Activated naive CD8-positive, alpha-beta T cell treated with anti-CD3 and anti-CD28 coated beads, Interleukin-2, amount 10 ng/mL, durations not matched to agents 7 days and 5 days (primary cell): ENCODE measurements at regions not wholly inside any gene's neighbourhood (a gene's known extent, or its start where the extent isn't known, plus 50 kb on each side); places are given as distances from the start of the nearest gene placed in this dataset.
"Not testable (repeated sequence)": the region's sequence is repeated elsewhere in the genome, so short reads cannot be mapped to it uniquely, and the experiment has no call there.

Experiments used
- ATAC-seq: fragments of 150-1000 bp; cut with Tn5 transposase; one replicate; pipeline ENCODE4 v1.10.0; 2021; ENCODE audit warnings: low read depth, moderate library complexity
- POLR2A ChIA-PET: fragments of 350-600 bp; sonication (Branson Sonifier 250); formaldehyde crosslinking; loops from one replicate; lab custom pipeline; 2021; ENCODE audit warnings: antibody characterized with exemption; lab: Charles Lee
- DNase-seq: peaks from one replicate; pipeline ENCODE4 v3.0.0; 2021
- H3K27ac Mint-ChIP-seq: one replicate; pipeline ENCODE4 v1.8.0; 2022; ENCODE audit warnings: mild to moderate bottlenecking, mixed read lengths
- H3K27me3 Mint-ChIP-seq: one replicate; pipeline ENCODE4 v1.8.0; 2022; ENCODE audit warnings: mild to moderate bottlenecking, moderate library complexity, mixed read lengths
- H3K36me3 Mint-ChIP-seq: one replicate; pipeline ENCODE4 v1.8.0; 2021; ENCODE audit warnings: mild to moderate bottlenecking, mixed read lengths
- H3K4me1 Mint-ChIP-seq: one replicate; pipeline ENCODE4 v1.8.0; 2021; ENCODE audit warnings: mixed read lengths
- H3K4me3 Mint-ChIP-seq: one replicate; pipeline ENCODE4 v1.8.0; 2022; ENCODE audit warnings: mild to moderate bottlenecking, moderate library complexity, mixed read lengths
- H3K9me3 Mint-ChIP-seq: one replicate; pipeline ENCODE4 v1.8.0; 2021; ENCODE audit warnings: mixed read lengths

DNA sequence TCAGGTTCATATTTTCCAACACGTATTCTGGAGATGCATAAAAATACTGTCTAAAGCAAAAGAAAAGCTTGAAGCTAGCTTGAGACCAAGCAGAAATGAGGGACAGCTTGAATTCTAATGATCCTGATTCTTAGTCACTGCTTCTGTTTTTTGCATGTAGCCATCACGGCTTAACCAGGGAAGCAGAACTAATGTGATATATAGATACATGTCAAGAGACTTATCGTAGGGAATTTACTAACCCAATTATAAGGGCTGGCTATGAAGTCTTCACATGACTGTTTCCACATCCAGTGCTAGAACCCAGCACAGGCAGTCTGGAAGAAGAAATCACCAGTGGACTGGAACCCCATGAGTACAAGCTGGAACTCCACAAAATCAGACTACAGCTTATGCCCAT is 85.2 kb upstream of the SLIT2 start:
- Mint-ChIP-seq H3K4me3 (no peak overlapping the region), H3K27me3 (no peaks in the 10 kb centered on the region), H3K4me1 (no peaks in the 10 kb centered on the region), H3K36me3 (no peaks in the 10 kb centered on the region), H3K9me3 (peaks cover 4% of the 10 kb centered on the region), H3K27ac (no peak overlapping the region)
- no peak for DNase-seq
- no peak for ATAC-seq
- POLR2A ChIA-PET, result no interaction called here

DNA sequence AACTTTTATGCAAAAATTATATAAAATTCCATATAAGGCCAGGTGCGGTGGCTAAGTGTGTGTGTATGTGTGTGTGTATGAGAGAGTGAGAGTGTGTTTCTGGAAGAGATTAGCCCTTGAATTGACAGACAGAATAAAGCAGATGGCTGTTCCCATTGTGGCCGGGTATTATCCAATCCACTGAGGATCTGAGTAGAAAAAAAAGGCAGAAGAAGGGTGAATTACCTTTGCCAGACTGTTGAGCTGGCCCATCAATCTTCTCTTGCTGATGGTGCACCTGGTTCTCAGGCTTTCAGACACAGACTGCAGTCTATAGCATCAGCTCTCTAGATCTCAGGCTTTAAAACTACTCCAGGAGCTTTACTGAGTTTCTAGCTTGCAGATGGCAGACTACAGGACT is 92.2 kb upstream of the SLIT2 start:
- POLR2A ChIA-PET, result no interaction called here
- Mint-ChIP-seq H3K9me3 (peaks cover 1% of the 10 kb centered on the region), H3K36me3 (no peaks in the 10 kb centered on the region), H3K27ac (no peak overlapping the region), H3K4me1 (no peaks in the 10 kb centered on the region), H3K27me3 (no peaks in the 10 kb centered on the region), H3K4me3 (no peak overlapping the region)
- ATAC-seq (no peak), DNase-seq (no peak)

DNA sequence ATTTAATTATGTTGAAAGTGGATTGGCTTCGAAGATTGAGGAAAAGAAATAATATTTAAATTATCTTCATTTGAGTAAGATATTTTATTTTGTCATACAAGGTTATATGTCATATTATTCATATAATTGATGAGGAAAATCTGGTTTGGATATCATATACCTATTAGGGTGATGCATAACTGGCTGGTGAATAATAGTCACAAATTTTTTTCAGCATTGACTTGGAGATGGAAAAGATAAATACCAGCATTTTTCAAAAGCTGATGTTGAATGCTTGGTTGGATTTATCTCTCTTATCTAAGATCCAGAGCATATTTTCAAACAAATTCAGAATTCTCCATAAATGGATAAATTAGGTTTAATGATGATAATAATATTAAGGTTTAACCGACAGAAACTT is 93.5 kb upstream of the SLIT2 start:
- H3K9me3 Mint-ChIP-seq, result peaks cover 1% of the 10 kb centered on the region
- DNase-seq (no peak), ATAC-seq (no peak)
- H3K4me3 Mint-ChIP-seq, result no peak overlapping the region
- H3K27me3 Mint-ChIP-seq, result no peaks in the 10 kb centered on the region
- no peak overlapping the region for H3K27ac Mint-ChIP-seq
- H3K4me1 Mint-ChIP-seq, result no peaks in the 10 kb centered on the region
- no peaks in the 10 kb centered on the region for H3K36me3 Mint-ChIP-seq
- POLR2A ChIA-PET, result no interaction called here

DNA sequence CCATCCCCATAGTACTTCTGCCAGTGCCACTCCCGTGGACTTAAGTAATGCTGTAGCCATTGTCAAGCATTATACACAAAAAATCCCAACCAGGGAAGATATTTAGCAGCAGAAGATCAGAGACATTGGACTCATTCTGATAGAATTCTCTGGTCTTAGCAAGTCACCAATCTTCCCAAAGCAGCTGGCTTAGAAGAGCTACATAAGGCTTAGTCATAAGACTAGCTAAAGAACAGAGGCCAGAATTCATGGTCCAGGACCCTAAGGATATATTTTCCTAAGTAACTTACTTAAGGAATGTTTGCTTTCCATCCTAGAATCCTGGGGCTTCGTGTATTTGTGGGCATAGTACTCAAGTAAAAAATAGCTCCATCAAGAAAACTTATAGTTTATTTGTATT is 100.3 kb upstream of the SLIT2 start:
- ATAC-seq (no peak), DNase-seq (no peak)
- no peaks in the 10 kb centered on the region for H3K36me3 Mint-ChIP-seq
- no peaks in the 10 kb centered on the region for H3K4me1 Mint-ChIP-seq
- H3K27me3 Mint-ChIP-seq, result no peaks in the 10 kb centered on the region
- POLR2A ChIA-PET, result no interaction called here
- H3K4me3 Mint-ChIP-seq, result no peak overlapping the region
- H3K9me3 Mint-ChIP-seq, result peaks cover 3% of the 10 kb centered on the region
- no peak overlapping the region for H3K27ac Mint-ChIP-seq

DNA sequence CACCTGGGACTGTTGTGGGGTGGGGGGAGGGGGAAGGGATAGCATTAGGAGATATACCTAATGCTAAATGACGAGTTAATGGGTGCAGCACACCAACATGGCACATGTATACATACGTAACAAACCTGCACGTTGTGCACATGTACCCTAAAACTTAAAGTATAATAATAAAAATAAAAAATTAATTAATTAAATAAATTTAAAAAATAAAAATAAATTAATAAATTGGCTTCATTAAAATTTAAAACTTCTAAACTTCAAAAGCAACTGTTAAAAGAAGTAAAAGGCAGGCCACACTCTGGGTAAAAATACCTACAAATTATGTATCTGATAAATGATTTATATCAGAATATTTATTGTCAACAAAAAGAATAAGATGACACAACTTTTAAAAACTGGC is 102.6 kb upstream of the SLIT2 start:
- H3K36me3 Mint-ChIP-seq, DNase-seq, H3K27ac Mint-ChIP-seq, ATAC-seq, POLR2A ChIA-PET, H3K4me3 Mint-ChIP-seq, H3K27me3 Mint-ChIP-seq, H3K4me1 Mint-ChIP-seq, H3K9me3 Mint-ChIP-seq: not testable (repeated sequence)

DNA sequence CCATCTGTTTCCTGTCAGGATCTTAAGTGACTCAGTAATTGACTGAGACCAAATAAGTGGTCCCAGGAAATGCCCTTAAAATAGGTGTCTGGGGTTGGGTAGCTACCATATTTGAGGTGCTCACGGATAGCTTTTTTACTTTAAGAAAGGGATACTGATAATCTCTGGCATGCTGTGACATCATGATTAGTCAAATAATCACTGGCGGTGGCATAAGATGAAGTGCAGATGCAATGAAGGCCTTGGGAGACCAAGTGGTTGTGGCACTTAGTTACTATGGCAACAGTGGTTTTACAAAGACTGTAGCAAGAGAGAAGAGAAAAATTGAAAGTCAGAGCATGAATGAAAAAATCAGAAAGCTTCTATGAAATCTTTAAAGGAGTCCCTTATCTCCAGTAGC is 114.5 kb upstream of the SLIT2 start:
- Mint-ChIP-seq H3K4me1 (no peaks in the 10 kb centered on the region), H3K27ac (no peak overlapping the region), H3K9me3 (peaks cover 8% of the 10 kb centered on the region), H3K27me3 (no peaks in the 10 kb centered on the region), H3K36me3 (no peaks in the 10 kb centered on the region), H3K4me3 (no peak overlapping the region)
- ATAC-seq (no peak), DNase-seq (no peak)
- POLR2A ChIA-PET, result interaction anchor here (0.6 kb wide), 1 partner anchor 202 kb away, joined by 3 read pairs; no protein-coding TSS in a partner anchor

DNA sequence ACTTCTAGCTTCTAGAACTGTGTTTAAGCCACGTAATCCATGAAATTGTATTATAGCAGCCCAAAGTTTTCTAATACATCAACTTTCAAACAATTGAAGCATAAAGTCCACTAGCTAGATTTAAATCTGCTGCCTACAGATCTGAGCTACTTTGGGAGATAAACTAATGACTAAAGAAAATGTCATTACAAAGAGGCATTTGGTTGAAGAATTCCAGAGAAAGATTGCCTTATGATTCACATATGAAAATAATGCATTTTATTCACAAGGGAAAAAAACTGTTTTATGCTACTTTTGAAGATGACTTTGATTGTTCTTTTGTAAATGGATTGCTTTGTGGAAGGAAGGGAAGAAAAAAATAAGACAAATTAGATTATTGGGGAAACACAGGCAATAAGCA is 124.1 kb upstream of the SLIT2 start:
- POLR2A ChIA-PET, result no interaction called here
- no peak overlapping the region for H3K27ac Mint-ChIP-seq
- no peaks in the 10 kb centered on the region for H3K36me3 Mint-ChIP-seq

DNA sequence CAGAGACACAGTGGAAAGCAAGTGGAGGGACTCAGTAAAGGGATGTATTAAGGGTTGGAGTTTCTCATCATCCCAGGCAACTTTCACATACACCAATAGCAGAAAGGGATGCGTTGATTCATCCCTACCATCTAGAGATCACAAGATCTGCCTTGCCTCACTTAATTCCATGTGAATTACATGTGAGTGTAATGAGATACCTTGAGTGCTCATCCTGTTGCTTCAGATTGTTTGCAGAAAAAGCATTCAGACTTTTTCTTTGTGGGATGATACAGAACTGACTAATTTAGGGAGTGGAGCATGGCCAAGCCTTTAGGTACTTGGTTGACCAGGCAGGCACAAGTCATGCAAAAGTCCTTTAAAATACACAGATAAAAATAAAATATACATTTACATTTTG is 124.8 kb upstream of the SLIT2 start:
- Mint-ChIP-seq H3K4me1 (no peaks in the 10 kb centered on the region), H3K27ac (no peak overlapping the region), H3K36me3 (no peaks in the 10 kb centered on the region), H3K27me3 (no peaks in the 10 kb centered on the region), H3K4me3 (no peak overlapping the region), H3K9me3 (no peaks in the 10 kb centered on the region)
- no peak for ATAC-seq
- no peak for DNase-seq
- POLR2A ChIA-PET, result no interaction called here

More for the DNA sequence above, 124.1 kb upstream of the SLIT2 start:
- Mint-ChIP-seq H3K4me3 (no peak overlapping the region), H3K9me3 (no peaks in the 10 kb centered on the region), H3K4me1 (no peaks in the 10 kb centered on the region), H3K27me3 (no peaks in the 10 kb centered on the region)
- no peak for ATAC-seq
- DNase-seq, result no peak

DNA sequence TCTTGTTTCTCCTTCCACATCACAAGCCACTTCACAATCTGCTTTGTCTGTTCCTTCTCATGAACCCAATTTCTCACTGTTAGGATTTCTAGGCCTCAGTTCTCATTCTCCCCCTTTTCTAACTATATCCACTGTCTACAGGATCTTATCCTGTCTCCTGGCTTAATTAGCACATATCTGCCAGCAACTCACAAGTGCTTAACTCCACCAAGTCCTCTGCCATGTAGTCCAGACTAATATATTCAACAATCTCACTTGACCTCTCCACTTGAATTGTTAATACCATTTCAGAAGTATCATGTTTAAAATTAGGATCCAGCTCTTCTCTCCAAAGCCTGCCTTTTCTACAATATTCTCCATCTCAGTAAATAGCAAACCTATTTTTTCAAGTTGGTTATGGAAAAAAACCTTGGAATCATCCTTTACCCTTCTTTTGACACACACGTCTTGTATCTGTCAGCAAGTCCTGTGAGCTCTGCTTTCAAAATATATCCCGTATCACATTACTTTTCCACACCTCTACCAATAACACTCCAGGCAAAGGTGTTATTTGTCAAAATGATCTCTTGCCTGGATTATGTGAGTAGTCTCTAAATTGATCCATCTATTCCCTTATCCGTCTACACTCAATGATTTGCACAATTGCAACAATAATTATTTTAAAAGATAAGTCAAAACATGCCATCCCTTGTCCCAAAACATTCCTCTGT is 127.2 kb upstream of the SLIT2 start:
- Mint-ChIP-seq H3K4me1 (no peaks in the 10 kb centered on the region), H3K27me3 (no peaks in the 10 kb centered on the region), H3K36me3 (no peaks in the 10 kb centered on the region), H3K27ac (no peak overlapping the region), H3K4me3 (no peak overlapping the region), H3K9me3 (no peaks in the 10 kb centered on the region)
- POLR2A ChIA-PET, result no interaction called here
- no peak for DNase-seq
- ATAC-seq, result no peak

DNA sequence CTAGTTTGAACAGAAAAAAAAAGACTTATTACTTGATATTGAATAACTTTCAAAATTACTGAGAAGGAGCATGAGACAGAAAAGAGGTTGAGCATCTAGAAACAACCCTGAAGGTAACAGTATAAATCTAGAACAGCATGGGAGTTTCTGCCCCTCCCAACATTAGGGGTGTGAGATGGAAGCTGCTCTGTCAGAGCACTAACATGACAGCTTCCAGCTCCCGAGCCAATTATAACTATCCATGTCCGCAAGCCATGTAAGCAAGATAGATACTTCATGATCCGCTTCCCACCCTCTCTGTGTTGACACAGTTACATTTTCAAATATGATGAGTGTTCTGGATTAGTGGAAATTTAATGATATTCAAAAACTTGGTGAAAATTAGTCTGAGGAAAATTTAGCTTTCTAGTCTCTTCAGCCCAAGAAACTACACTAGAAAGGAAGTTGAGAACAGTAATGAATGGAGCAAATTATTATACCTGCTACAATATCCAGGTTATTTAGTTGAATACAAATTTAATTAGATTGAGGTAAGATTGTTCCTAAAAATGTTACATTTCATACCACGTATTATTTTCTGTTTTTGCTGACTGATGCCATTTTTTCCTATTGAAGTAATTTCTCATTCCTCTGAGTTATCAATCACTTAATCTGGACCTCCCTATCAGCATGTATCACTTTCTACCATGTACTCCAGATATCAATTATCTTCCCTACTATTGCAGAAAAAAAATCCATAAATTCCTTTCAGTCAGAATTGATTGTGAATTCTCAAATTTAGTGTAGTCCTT is 129.3 kb upstream of the SLIT2 start:
- no peaks in the 10 kb centered on the region for H3K4me1 Mint-ChIP-seq
- H3K27me3 Mint-ChIP-seq, result no peaks in the 10 kb centered on the region
- no peaks in the 10 kb centered on the region for H3K36me3 Mint-ChIP-seq
- peaks cover 3% of the 10 kb centered on the region for H3K9me3 Mint-ChIP-seq
- no peak overlapping the region for H3K27ac Mint-ChIP-seq
- DNase-seq, result no peak
- POLR2A ChIA-PET, result no interaction called here
- H3K4me3 Mint-ChIP-seq, result no peak overlapping the region
- ATAC-seq, result no peak

DNA sequence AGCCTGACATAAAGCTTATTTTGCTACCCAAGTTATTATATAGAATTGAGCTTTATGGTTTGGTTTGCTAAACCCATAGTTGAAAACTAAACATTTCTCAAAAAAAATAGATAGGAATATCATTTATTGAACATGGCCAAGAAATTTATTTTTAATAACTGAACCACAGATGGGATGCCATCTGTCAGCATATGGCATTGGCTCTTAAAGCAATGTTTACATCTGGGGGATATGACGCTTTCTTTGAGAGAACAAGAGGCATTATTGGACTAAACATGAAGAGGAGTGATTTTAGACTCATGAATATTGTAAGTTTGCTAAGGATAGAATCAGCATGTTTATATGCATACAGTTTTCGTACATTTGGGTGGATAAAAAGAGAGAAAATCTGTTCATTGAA is 132.6 kb upstream of the SLIT2 start:
- POLR2A ChIA-PET, result no interaction called here
- DNase-seq (no peak), ATAC-seq (no peak)
- no peaks in the 10 kb centered on the region for H3K4me1 Mint-ChIP-seq
- no peaks in the 10 kb centered on the region for H3K36me3 Mint-ChIP-seq
- H3K9me3 Mint-ChIP-seq, result peaks cover 6% of the 10 kb centered on the region
- H3K27ac Mint-ChIP-seq, result no peak overlapping the region
- H3K27me3 Mint-ChIP-seq, result no peaks in the 10 kb centered on the region
- no peak overlapping the region for H3K4me3 Mint-ChIP-seq

DNA sequence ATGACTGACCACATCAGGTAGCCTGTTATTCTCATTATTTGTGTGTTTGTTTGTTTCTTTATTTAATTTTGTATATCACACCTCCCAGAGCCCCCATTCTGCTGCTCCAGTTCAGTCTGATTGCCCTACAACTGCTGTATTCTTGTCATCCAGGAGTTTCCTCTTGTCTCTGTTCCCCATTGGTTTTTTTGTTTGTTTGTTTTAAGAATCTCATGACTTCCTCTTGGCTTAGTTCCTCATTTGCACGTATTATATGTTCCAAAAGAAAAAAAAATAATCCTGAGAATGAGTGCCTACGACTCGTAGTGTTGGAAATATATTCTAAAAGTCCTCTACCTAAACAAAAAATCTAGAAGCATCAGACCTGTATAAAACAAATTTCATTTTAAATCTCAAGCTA is 142.3 kb upstream of the SLIT2 start:
- POLR2A ChIA-PET, result no interaction called here
- H3K4me1 Mint-ChIP-seq, result no peaks in the 10 kb centered on the region
- H3K4me3 Mint-ChIP-seq, result no peak overlapping the region
- no peaks in the 10 kb centered on the region for H3K36me3 Mint-ChIP-seq
- no peak overlapping the region for H3K27ac Mint-ChIP-seq
- H3K9me3 Mint-ChIP-seq, result peaks cover 8% of the 10 kb centered on the region
- DNase-seq (no peak), ATAC-seq (no peak)
- no peaks in the 10 kb centered on the region for H3K27me3 Mint-ChIP-seq

DNA sequence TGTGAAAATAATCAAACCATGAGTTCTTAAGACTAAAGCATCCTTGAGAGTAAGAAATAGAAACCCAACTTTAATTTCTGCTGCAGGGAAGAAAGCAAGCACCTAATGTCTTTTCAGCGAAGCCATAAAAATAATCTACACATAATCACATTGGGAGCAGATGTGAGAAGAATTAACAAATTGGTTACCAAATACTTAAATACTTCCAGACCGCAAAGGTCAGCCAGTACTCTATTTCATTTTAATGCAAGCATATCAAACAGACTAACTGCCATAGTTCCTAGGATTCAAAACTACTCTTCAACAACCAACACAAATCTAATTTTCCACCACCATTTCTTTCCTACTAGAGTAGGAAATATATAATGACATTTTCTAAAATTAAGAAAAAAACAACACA is 144.8 kb upstream of the SLIT2 start:
- no peak overlapping the region for H3K27ac Mint-ChIP-seq
- no peak overlapping the region for H3K4me3 Mint-ChIP-seq
- H3K4me1 Mint-ChIP-seq, result no peaks in the 10 kb centered on the region
- POLR2A ChIA-PET, result no interaction called here
- H3K36me3 Mint-ChIP-seq, result no peaks in the 10 kb centered on the region
- ATAC-seq (no peak), DNase-seq (no peak)
- peaks cover 6% of the 10 kb centered on the region for H3K9me3 Mint-ChIP-seq
- no peaks in the 10 kb centered on the region for H3K27me3 Mint-ChIP-seq

DNA sequence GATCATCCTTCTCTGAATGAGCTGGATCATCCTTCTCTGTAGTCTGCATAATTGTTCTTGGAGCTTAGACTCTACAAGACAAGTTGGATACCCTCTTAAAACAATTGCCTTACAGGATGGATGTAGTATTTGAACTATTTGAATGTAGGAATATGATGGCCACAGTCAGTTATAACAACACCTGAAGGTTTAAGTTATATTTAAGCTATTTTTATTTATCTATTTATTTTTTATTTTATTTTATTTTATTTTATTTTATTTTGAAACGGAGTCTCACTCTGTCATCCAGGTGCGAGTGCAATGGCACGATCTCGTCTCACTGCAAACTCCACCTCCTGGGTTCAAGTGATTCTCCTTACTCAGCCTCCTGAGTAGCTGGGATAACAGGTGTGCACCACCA is 149.9 kb upstream of the SLIT2 start:
- peaks cover 12% of the 10 kb centered on the region for H3K9me3 Mint-ChIP-seq
- H3K4me1 Mint-ChIP-seq, result no peaks in the 10 kb centered on the region
- ATAC-seq, result no peak
- no peaks in the 10 kb centered on the region for H3K27me3 Mint-ChIP-seq
- no peaks in the 10 kb centered on the region for H3K36me3 Mint-ChIP-seq
- POLR2A ChIA-PET, result no interaction called here
- H3K4me3 Mint-ChIP-seq, result no peak overlapping the region
- DNase-seq, result no peak
- H3K27ac Mint-ChIP-seq, result no peak overlapping the region
